BLaER1 (cell line): ENCODE measurements at regions not wholly inside any gene's neighbourhood (a gene's known extent, or its start where the extent isn't known, plus 50 kb on each side); places are given as distances from the start of the nearest gene placed in this dataset.
"Not testable (repeated sequence)": the region's sequence is repeated elsewhere in the genome, so short reads cannot be mapped to it uniquely, and the experiment has no call there.

ENCODE experiments used
- H3K27ac ChIP-seq: shearing (Covaris generic); formaldehyde crosslinking; 2 replicates; pipeline ENCODE4 v1.8.1; 2022
- H3K27me3 ChIP-seq: shearing (Covaris generic); formaldehyde crosslinking; 2 replicates; pipeline ENCODE4 v1.8.1; 2022
- H3K36me3 ChIP-seq: shearing (Covaris generic); formaldehyde crosslinking; 2 replicates; pipeline ENCODE4 v1.8.1; 2022
- H3K4me1 ChIP-seq: shearing (Covaris generic); formaldehyde crosslinking; 2 replicates; pipeline ENCODE4 v1.8.1; 2022
- H3K4me2 ChIP-seq: shearing (Covaris generic); formaldehyde crosslinking; 2 replicates; pipeline ENCODE4 v1.8.1; 2022
- H3K4me3 ChIP-seq: shearing (Covaris generic); formaldehyde crosslinking; 2 replicates; pipeline ENCODE4 v1.8.1; 2022
- H3K9ac ChIP-seq: shearing (Covaris generic); formaldehyde crosslinking; 2 replicates; pipeline ENCODE4 v1.8.1; 2022
- H3K9me3 ChIP-seq: shearing (Covaris generic); formaldehyde crosslinking; 2 replicates; pipeline ENCODE4 v1.8.1; 2022
- H4K20me1 ChIP-seq: shearing (Covaris generic); formaldehyde crosslinking; 2 replicates; pipeline ENCODE4 v1.8.1; 2022
- Cebpa-rat ChIP-seq: shearing (Covaris generic); IDR thresholded peaks from 2 replicates; pipeline ENCODE4 v1.8.1; 2022

GRCh38 chr14:84465880-84466279 is 1064.1 kb upstream of the FLRT2 start:
- no peaks in the 10 kb centered on the region for H3K27me3 ChIP-seq
- no peaks in the 10 kb centered on the region for H3K9me3 ChIP-seq
- no peaks in the 10 kb centered on the region for H3K36me3 ChIP-seq
- H3K4me2 ChIP-seq, result no peak overlapping the region
- no peaks in the 10 kb centered on the region for H4K20me1 ChIP-seq
- no peak overlapping the region for H3K4me3 ChIP-seq
- H3K27ac ChIP-seq, result no peak overlapping the region
- no peaks in the 10 kb centered on the region for H3K4me1 ChIP-seq
- TF ChIP-seq Cebpa-rat, result no peak
- H3K9ac ChIP-seq, result no peak overlapping the region

- H3K9ac ChIP-seq, result no peak overlapping the region
- no peaks in the 10 kb centered on the region for H3K27me3 ChIP-seq
- H3K9me3 ChIP-seq, result no peaks in the 10 kb centered on the region
- H3K4me1 ChIP-seq, result no peaks in the 10 kb centered on the region
- no peaks in the 10 kb centered on the region for H3K36me3 ChIP-seq
- H3K4me3 ChIP-seq, result no peak overlapping the region
- H4K20me1 ChIP-seq, result no peaks in the 10 kb centered on the region
- H3K4me2 ChIP-seq, result no peak overlapping the region
- no peak overlapping the region for H3K27ac ChIP-seq
- TF ChIP-seq Cebpa-rat, result no peak
Measured at GRCh38 chr14:84468153-84468552, 1061.8 kb upstream of the FLRT2 start.

- no peaks in the 10 kb centered on the region for H4K20me1 ChIP-seq
- no peaks in the 10 kb centered on the region for H3K27me3 ChIP-seq
- H3K9me3 ChIP-seq, result no peaks in the 10 kb centered on the region
- H3K27ac ChIP-seq, result no peak overlapping the region
- no peaks in the 10 kb centered on the region for H3K4me1 ChIP-seq
- H3K36me3 ChIP-seq, result no peaks in the 10 kb centered on the region
- no peak overlapping the region for H3K4me3 ChIP-seq
- TF ChIP-seq Cebpa-rat, result no peak
- H3K4me2 ChIP-seq, result no peak overlapping the region
- H3K9ac ChIP-seq, result no peak overlapping the region
Measured at GRCh38 chr14:84477996-84478395, 1051.9 kb upstream of the FLRT2 start.

- H3K9me3 ChIP-seq, result no peaks in the 10 kb centered on the region
- H4K20me1 ChIP-seq, result no peaks in the 10 kb centered on the region
- no peak overlapping the region for H3K9ac ChIP-seq
- H3K4me3 ChIP-seq, result no peak overlapping the region
- no peak overlapping the region for H3K27ac ChIP-seq
- TF ChIP-seq Cebpa-rat, result no peak
- H3K4me2 ChIP-seq, result no peak overlapping the region
- no peaks in the 10 kb centered on the region for H3K27me3 ChIP-seq
- no peaks in the 10 kb centered on the region for H3K36me3 ChIP-seq
- no peaks in the 10 kb centered on the region for H3K4me1 ChIP-seq
Measured at GRCh38 chr14:84482256-84483071, 1047.5 kb upstream of the FLRT2 start.

- Histone ChIP-seq H3K4me3 (no peak overlapping the region), H3K27me3 (no peaks in the 10 kb centered on the region), H3K9ac (no peak overlapping the region), H4K20me1 (no peaks in the 10 kb centered on the region), H3K9me3 (no peaks in the 10 kb centered on the region), H3K27ac (no peak overlapping the region), H3K36me3 (no peaks in the 10 kb centered on the region), H3K4me2 (no peak overlapping the region), H3K4me1 (no peaks in the 10 kb centered on the region)
- TF ChIP-seq Cebpa-rat, result no peak
Measured at GRCh38 chr14:84483072-84483420, 1046.9 kb upstream of the FLRT2 start.

- H3K9ac ChIP-seq, H3K4me1 ChIP-seq, H3K4me3 ChIP-seq, H3K36me3 ChIP-seq, H3K27me3 ChIP-seq, H4K20me1 ChIP-seq, H3K9me3 ChIP-seq, H3K27ac ChIP-seq, H3K4me2 ChIP-seq: not testable (repeated sequence)
Measured at GRCh38 chr14:84484243-84484642, 1045.7 kb upstream of the FLRT2 start.

- no peak overlapping the region for H3K9ac ChIP-seq
Measured at GRCh38 chr14:84485036-84485435, 1044.9 kb upstream of the FLRT2 start.

GRCh38 chr14:84490081-84490480 is 1039.9 kb upstream of the FLRT2 start:
- Histone ChIP-seq H3K27me3 (no peaks in the 10 kb centered on the region), H3K9ac (no peak overlapping the region), H3K36me3 (no peaks in the 10 kb centered on the region), H3K4me2 (no peak overlapping the region), H3K9me3 (no peaks in the 10 kb centered on the region), H4K20me1 (no peaks in the 10 kb centered on the region), H3K27ac (no peak overlapping the region), H3K4me1 (no peaks in the 10 kb centered on the region), H3K4me3 (no peak overlapping the region)
- no peak for TF ChIP-seq Cebpa-rat

More at GRCh38 chr14:84485036-84485435, 1044.9 kb upstream of the FLRT2 start:
- no peak for TF ChIP-seq Cebpa-rat
- Histone ChIP-seq H3K4me3 (no peak overlapping the region), H3K27me3 (no peaks in the 10 kb centered on the region), H3K27ac (no peak overlapping the region), H3K4me1 (no peaks in the 10 kb centered on the region), H3K4me2 (no peak overlapping the region), H3K9me3 (no peaks in the 10 kb centered on the region), H3K36me3 (no peaks in the 10 kb centered on the region), H4K20me1 (no peaks in the 10 kb centered on the region)

- TF ChIP-seq Cebpa-rat, result no peak
- H4K20me1 ChIP-seq, result no peaks in the 10 kb centered on the region
- no peak overlapping the region for H3K9ac ChIP-seq
- no peaks in the 10 kb centered on the region for H3K36me3 ChIP-seq
- H3K27ac ChIP-seq, result no peak overlapping the region
- H3K9me3 ChIP-seq, result no peaks in the 10 kb centered on the region
- no peaks in the 10 kb centered on the region for H3K4me1 ChIP-seq
- no peaks in the 10 kb centered on the region for H3K27me3 ChIP-seq
- H3K4me3 ChIP-seq, result no peak overlapping the region
- H3K4me2 ChIP-seq, result no peak overlapping the region
Measured at GRCh38 chr14:84492685-84493084, 1037.3 kb upstream of the FLRT2 start.

- Histone ChIP-seq H3K4me3 (no peak overlapping the region), H3K27ac (no peak overlapping the region), H4K20me1 (no peaks in the 10 kb centered on the region), H3K9ac (no peak overlapping the region), H3K27me3 (no peaks in the 10 kb centered on the region), H3K36me3 (no peaks in the 10 kb centered on the region), H3K4me2 (no peak overlapping the region), H3K9me3 (no peaks in the 10 kb centered on the region), H3K4me1 (no peaks in the 10 kb centered on the region)
- no peak for TF ChIP-seq Cebpa-rat
Measured at GRCh38 chr14:84493779-84494178, 1036.2 kb upstream of the FLRT2 start.

- Histone ChIP-seq H3K36me3 (no peaks in the 10 kb centered on the region), H3K4me3 (no peak overlapping the region), H3K9ac (no peak overlapping the region), H3K27ac (no peak overlapping the region), H3K27me3 (no peaks in the 10 kb centered on the region), H3K9me3 (no peaks in the 10 kb centered on the region), H3K4me1 (no peaks in the 10 kb centered on the region), H4K20me1 (no peaks in the 10 kb centered on the region), H3K4me2 (no peak overlapping the region)
- no peak for TF ChIP-seq Cebpa-rat
Measured at GRCh38 chr14:84496677-84497076, 1033.3 kb upstream of the FLRT2 start.

- H3K4me1 ChIP-seq, result not testable (repeated sequence)
Measured at GRCh38 chr14:84512823-84513222, 1017.1 kb upstream of the FLRT2 start.

More at GRCh38 chr14:84512823-84513222, 1017.1 kb upstream of the FLRT2 start:
- not testable (repeated sequence) for H4K20me1 ChIP-seq, H3K4me3 ChIP-seq, H3K9me3 ChIP-seq, H3K36me3 ChIP-seq, H3K4me2 ChIP-seq, H3K27me3 ChIP-seq, H3K9ac ChIP-seq, H3K27ac ChIP-seq
